Fibroblast of lung (primary cell): ENCODE measurements at regions not wholly inside any gene's neighbourhood (a gene's known extent, or its start where the extent isn't known, plus 50 kb on each side); places are given as distances from the start of the nearest gene placed in this dataset.

Source experiments
- CTCF ChIP-seq, 2 donors: IDR thresholded peaks in 1 of 2; conservative IDR thresholded peaks in 1 of 2; 1 replicate in 1 of 2; 2 replicates in 1 of 2; pipeline ENCODE4 v1.5.1; 2011 to 2012; ENCODE audit warnings: low read length in 2 of 2, control low read depth in 1 of 2, inconsistent platforms in 1 of 2, low read depth in 1 of 2, mild to moderate bottlenecking in 1 of 2
- EZH2 ChIP-seq: IDR thresholded peaks from 2 replicates; pipeline ENCODE4 v1.5.1; 2012; ENCODE audit warnings: low read length, control low read depth, mild to moderate bottlenecking; ENCODE audit errors: missing control alignments

GRCh38 chr1:234827656-234828055 lies 217.7 kb upstream of the IRF2BP2 start:
- TF ChIP-seq CTCF (conservative IDR thresholded peaks at IDR 0.05 in 1 of 2, IDR thresholded peaks at IDR 0.05 in 1 of 2; ENCODE audit: low read depth in 1 of 2, low read length in 2 of 2) (no peak), EZH2 (no peak)
